NOMO-1 (cell line): ENCODE measurements at regions not wholly inside any gene's neighbourhood (a gene's known extent, or its start where the extent isn't known, plus 50 kb on each side); places are given as distances from the start of the nearest gene placed in this dataset.

Experiments
- DNase-seq, 2 experiments: peaks; one replicate each; lab custom pipeline; 2025; ENCODE audit not compliant: unreplicated experiment in 2 of 2; lab: John Stamatoyannopoulos, UW

DNA sequence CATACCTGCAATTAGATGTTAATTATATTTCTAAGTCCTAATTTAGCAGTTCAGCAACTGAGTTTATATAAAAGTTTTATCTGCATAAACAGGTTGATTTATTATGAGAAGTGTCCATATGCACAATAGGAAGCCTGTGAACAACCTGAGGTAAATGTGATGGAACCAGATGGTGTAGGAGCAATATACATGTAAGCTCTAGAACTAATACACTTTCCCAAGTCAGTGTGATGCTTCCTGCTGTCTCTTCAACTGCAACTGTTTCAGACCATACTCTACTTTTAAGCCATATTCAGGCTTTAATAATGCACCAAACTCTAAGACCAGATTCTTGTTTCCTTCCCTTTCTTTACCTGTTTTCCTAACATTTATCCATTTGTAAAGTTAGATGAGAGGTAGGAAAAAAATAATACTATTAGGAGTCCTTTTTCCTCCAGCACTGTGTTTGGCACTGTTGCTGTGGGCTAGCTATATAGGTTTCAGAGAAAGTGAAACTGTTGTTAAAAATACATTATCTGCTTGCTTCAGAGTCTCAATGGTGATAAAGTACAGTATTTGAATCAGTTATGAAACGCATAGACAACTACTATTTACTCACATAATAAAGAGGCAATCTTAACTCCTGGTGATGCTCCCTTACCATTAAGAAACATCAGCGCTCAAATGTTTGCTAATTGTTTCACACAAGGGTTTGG, 1009.3 kb downstream of the GRIK2 start:
- no peak for DNase-seq

DNA sequence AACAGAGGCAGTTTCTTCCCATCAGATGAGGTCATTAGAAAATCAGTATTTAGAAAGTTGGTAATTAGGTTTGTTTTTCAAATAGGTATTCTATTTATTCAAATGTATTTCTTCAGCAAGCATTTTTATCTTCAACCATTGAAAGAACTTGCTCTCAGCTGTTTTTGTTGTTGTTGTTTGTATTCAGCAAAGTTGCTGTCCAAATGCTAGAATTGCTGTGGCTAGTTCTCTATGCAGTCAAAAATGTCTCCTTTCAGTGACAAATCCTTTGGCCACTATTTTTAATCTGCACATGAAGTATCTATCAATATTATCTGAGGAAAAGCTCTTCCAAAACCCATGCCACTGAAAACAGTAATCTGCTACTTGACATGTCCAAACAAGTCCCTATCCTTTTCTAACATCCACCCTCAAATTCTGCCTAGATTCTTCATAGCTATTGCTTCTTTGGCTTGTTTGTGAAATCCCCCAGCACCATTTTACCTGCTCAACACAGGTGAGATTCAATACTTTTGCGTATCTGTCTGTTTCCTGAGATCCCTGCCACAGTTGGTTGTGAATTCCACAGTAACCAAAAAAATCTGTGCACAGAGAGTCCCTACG, 1005.4 kb downstream of the GRIK2 start:
- no peak for DNase-seq

DNA sequence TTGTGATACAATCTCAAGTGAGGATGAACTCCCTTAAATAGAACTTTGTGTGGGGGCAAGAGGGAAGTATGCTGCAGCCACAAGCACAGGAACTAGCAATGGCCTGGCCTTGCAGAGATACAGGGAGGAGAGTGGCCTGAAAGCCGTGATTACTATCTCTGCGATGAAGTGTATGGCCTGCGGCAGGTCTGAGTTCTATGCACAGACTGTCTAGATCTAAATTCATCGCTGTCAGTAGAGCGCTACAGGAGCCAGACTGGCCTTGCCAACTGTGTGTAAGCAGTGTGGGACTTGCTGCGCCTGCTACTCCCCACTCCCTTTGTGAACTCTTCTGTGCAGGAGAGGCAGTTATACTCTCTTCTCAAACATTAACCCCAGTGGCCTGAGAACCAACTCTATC, 997.0 kb downstream of the GRIK2 start:
- DNase-seq = no peak

DNA sequence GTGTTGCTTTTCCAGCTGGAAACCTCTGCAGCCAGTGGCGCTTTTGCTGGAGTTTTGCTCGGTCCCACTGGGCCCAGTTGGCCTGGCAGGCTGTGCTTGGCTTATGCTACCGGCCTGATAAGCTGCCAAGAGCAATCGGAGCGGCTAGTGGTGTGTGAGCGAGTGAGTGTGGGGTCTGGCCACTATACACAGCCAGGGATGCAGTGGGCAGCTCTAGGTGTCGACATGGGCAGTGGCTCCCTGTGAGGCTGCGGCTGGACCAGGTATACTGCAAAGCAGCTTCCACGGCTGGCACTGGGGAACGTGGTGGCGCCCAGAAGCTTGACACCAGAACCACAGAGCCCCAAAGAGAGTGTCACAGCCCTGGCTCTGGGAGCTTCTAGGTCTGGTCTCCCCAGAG, 996.5 kb downstream of the GRIK2 start:
- DNase-seq = no peak

DNA sequence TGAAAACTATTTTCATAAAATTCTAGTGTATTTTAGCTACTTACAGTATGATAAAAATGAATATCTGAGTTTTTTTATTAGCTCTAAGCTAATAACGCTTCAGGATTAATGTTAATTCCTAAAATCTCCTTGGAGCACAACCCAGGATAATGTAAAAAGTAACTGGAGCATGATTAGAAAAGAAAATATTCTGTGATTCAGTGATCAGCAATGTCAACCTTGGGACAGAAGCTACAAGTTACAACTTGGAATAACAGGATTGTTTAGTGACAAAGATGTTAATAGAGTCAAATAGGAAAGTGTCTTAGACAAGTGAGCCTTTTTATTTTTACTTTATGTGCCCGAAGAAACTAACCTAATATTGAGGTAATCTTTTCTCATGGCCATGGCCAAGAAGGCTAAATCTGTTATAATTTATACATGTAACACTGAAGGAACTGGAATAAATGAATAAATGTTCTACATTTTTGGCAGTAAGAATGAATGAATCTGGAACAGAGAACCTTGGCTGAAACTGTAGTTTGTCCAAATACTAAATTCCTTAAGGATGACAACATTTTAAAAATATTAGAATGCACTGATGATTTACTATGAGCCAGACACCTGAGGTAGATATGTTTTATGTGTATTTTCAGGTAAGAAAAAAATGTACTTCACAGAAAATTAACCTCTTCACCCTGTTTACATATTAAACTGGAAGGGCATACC, 994.0 kb downstream of the GRIK2 start:
- no peak for DNase-seq

DNA sequence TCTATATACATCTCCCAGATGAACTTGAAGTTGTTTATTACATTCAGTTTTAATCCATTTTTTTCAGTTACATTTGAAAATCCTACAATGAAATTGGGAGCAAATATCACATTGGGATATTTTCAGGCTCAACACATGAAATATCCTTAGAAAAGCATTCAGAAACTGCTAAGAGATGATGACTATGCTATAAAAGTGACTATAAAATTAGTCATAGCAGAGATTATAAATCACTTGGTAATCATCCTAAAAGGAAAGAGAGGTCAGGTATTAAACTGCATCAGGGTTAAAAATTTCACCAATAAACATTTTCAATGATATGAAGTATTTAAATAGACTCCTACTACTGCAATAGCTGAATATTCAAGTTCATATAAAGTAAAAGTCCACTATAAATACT, 987.7 kb downstream of the GRIK2 start:
- no peak for DNase-seq

DNA sequence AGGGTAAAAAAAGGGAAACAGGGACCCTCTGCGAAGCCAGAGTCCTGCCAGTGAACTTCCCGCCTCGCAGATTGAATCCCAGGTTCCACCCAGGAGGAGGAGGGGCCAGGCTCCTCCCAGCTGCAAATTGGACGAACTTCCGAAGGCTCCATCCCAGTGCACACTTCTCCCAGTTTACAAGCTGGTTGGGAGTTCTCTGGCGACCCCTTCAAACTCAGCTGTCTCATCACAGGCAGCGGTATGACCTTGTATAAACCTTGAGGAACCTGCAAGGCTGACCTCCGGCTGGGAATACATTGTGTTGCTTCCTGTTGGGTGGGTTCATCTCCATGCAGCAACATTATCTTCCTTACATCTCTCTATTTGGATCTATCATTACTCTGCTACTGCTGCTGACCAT, 962.7 kb downstream of the GRIK2 start:
- DNase-seq = no peak

DNA sequence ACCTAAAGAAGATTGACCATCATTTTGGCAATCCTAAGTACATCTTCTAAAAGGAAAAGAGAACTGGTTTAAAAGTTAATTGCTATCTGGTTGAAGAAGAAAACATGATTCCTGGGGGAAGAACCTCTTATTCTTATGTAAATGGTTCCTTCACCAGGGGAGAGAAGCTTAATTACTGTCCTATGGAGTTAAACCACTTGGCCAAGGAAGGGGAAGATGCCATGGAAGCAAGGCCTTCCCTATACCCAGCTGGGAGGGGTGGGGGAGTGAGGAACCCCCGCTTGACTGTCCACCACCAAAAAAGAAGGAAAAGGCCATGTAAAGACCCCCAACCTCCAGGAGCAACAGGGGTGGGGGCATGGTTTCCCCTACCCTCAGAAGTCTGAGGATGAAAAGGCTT, 962.1 kb downstream of the GRIK2 start:
- no peak for DNase-seq

DNA sequence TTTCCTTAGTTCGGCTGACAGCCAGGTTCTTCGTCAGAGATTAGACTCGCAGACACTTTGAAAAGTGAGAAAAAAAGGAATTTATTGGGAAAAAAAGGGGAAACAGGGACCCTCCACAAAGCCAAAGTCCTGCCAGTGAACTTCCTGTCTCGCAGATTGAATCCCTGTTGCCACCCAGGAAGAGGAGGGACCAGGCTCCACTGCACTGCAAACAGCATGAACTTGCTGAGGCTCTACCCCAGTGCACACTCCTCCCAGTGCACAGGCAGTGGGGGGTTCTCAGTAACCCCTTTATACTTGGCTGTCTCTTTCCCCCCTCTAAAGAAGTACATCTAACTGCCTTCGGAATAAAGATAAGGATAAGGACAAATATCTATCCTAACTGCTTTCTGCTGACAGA, 959.0 kb downstream of the GRIK2 start:
- no peak for DNase-seq

DNA sequence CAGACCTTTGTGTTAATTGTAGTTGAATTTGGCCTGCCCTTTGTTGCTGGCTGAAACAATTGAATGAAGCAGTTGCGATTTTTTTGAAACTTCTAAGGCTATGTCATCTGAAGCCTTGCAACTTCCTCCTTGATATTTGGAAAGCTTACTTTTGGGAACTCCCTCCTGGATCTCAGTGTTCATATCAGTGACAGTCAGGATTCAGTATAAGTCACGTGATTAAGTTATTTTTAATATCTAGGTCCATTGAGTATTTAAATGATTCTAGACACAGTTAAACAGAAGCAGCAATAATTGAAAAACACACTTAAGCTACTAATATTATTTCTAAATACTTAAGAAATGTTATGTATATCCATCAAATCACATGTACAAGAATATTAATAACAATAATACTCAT, 951.3 kb downstream of the GRIK2 start:
- no peak for DNase-seq

DNA sequence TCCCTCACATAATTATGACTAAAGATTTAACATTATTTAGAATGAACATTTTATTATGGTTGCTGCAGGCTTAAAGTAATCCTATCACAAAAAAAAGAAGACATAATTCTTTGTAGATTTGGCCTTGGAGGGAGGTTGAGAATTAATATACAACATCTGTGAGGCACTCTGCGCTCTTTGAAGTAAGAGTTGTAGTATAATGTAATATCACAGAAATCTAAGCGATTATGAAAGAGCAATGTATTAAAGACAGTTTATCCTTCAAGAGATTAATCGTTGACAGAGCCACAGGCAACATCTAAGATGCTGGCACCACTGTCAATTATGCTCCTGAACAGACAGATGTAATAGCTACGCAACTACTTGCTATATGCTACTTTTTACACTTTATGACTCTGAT, 946.8 kb downstream of the GRIK2 start:
- DNase-seq = no peak

DNA sequence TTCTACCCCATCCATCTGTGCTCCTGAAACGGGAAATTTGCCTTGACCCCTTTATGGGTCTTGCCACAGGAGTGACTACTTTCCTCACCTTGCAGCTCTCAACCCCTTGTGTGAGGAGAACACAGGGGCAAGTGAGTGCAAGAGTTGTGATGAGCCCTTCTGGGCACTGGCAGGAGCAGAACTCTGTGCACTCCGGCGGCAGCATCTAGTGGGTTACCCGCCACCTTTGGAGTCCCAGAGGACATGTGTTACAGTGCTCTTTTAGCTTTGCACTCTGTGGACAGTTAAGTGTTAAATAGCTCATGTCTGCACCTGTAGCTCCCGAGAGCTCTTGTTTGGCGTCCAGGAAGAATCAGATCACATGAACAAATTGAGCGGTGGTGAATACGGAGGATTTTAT, 940.2 kb downstream of the GRIK2 start:
- DNase-seq = no peak

DNA sequence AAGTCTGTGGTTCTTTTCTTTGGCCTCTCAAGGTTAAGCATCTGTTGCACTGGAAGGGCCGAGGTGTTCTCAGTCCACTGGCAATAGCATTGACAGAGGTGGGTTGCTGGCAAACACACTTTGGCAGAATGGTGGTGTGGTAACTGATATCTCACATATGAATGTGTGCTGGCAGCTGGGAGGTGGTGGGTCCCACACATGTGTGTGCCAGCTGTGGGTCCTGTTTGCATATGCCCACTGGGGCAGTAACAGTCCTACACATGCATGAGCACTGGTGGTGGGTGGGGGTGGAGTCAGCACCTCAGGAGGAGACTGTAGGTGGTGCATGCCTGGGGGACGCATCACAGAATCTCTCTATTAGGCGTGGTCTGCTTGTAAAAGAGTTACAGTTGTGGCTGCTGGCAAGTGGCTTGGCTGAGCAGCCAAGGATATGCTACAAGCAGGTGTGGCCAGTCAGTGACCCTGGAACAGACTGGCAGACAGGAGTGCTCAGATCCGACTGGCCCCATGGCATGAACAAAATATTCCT, 934.3 kb downstream of the GRIK2 start:
- DNase-seq = no peak

DNA sequence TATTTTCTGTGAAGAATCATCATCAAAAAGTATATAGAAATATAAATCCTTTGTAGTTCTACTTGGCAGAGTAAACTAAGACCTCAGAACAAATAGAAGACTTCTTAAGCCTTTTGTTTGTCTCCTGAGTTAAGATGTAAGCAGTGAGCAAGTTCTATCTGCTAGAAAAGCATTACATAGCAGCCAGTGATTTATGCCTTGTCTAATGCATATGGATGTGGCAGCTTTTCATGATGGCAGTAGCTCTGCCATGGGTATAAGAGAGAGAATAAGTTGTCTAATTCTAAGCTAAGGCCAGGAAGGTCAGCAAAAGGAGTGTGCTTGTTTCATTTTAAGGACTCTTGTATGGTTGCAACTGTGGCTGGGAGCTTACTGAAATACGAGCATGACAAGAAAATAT, 920.2 kb downstream of the GRIK2 start:
- DNase-seq = no peak

DNA sequence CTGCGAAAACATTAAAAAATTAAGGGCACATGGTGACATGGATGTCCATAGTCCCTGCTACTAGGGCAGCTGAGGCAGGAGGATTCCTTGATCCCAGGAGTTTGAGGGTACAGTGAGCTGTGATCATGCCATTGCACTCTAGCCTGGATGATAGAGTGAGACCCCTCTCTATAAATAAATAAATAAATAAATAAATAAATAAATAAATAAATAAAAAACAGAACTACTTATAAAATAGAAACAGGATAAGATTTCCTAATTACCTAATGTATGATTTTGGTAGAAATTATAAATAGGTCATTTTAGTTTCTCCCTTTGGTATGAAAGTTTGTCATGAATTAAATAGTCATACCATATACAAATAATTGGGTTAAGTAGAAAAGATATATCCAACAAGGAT, 916.2 kb downstream of the GRIK2 start:
- DNase-seq = no peak

DNA sequence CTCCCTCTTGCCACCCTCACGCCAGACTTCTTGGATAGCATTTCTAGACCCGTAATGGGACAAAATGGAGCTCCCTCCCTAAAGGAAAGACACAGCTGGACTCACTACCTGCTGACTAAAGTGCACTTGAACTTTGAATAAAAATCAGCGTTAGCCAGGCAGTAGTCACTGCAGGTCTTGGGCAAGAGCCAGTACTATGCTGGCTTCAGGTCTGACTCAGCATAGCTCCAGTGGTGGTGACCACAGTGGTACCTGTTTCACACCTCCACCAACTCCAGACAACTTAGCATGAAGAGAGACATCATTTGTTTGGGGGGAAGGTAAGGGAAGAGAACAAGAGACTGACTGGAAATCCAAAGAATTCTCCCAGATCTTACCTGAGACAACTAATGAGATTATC, 906.8 kb downstream of the GRIK2 start:
- DNase-seq = no peak

DNA sequence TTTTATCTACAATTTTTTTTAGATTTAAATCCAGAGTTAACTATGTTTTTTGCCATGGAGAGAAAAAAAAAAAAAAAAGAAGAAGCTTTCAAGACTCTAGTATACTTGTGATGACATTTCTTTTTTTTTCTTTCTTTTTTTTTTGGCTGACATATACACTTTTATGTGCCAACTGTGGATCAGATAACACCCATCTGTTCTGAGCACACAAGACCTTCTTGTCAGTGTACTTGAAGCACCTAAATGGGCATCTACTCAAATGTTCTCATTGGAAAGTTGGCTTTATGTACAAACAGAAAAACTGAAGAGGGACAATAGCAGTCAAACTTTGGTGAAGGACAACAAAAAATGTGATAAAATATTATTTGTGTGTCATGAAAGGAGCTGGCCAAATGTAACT, 904.5 kb downstream of the GRIK2 start:
- no peak for DNase-seq
